Amniotic epithelial cell (primary cell): ENCODE measurements at regions not wholly inside any gene's neighbourhood (a gene's known extent, or its start where the extent isn't known, plus 50 kb on each side); places are given as distances from the start of the nearest gene placed in this dataset.
"Not testable (repeated sequence)": the region's sequence is repeated elsewhere in the genome, so short reads cannot be mapped to it uniquely, and the experiment has no call there.

Source experiments
- DNase-seq: peaks from one replicate; pipeline ENCODE4 v3.0.0-alpha.2; 2010; ENCODE audit warnings: low read depth

DNA sequence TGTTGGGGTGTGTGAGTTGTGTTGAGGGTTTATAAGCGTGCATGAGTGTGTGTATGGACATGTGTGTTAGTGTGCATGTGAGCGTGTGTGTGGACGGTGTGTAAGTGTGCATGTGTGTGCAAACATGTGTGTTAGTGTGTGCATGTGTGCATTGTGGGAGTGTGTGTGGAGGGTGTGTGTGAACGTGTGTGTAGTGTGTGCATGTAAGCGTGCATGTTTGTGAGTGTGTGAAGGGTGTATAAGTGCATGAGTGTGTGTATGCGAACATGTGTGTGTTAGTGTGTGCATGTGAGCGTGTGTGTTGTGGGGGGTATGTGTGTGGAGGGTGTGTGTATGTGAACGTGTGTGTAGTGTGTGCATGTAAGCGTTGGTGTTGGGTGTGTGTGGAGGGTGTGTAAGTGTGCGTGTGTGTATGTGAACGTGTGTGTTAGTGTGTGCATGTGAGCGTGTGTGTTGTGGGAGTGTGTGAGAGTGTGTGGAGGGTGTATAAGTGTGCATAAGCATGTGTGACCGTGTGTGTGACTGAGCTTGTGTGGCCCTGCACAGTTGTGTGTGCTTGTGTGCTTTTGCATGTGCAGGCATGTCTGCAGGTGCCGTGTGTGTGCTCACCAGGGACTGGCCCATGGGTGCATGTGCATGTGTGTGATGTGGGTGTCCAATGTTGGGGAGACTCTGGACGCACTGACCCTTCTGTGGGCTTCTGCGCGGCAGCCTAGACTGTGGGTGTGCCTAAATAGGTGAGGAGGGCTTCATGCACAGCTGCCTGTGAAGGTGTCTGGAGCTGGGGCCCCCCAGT is 866.2 kb downstream of the TBC1D22A start:
- peak; percentile 1 for DNase-seq

DNA sequence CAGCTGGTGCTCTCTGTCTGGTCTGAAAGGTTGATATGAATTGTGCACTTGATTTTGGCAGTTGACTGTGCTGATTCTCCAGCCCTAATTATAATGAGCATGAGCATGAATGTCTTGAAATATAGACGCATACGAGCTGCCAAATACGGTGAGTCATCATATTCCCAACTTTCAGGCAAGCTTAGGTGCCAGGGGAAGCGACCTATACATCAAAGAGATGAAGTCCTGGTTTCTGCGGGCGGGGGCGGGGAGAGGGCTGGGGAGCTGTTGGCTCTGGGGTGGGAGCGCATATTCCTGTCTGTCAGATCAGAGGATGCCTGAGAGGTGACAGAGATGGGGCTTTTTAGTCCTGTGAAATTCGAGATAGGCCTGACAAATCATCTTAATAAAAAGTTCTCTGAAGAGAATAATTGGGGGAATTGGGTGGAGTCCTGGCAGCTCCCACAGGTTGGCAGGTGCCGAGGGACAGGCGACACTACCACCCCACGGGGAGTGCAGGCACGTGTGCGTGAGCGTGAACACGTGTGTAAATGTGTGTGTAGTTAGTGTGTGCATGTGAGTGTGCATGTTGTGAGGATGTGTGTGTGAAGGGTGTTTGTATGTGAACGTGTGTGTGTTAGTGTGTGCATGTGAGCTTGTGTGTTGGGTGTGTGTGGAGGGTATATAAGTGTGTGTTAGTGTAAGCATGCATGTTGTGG is 865.3 kb downstream of the TBC1D22A start:
- no peak for DNase-seq

DNA sequence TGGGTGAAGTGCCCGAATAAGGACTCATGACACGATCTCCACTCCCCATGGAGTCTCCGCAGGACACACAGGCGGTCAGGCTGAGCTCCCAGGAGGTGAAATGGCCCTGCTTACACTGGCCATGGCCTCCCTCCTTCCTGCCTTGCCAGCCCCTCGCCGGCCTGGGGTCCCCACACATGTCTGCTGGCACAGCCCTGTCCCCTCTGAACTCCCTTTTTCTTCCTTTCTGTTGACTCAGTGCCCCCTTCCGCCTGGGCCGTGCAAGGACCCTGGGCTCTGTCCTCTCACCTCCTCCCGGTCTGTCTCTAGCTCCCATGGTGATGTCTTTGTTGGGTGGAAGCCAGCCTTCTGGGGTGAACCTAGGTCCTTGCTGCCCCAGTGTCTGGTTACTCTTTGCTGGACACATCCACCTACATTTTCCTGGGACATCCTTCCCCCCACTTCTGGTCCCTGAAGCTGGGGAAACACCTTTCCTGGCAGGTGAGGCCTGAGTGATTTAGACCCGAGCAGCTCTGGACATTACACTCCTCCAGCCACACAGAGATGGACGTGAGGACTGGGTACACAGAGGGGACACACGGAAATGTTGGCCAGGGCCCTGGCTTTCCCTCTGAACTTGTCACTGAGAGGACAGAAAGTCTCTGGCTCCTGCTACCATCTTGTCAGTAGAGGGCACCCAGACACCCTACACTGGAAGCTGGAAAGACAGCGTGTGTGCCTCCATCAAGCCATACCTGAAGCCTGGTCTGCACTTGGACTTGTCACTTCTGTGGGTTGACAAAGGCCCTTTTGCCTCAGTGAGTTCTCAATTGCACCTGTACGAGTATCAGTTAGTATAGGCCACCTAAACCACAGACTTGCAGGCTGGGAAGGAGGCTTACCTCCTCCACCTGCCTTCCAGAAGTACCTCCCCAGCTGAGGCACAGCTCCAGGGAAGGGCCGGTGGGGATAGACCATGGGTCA is 864.3 kb downstream of the TBC1D22A start:
- DNase-seq = no peak

DNA sequence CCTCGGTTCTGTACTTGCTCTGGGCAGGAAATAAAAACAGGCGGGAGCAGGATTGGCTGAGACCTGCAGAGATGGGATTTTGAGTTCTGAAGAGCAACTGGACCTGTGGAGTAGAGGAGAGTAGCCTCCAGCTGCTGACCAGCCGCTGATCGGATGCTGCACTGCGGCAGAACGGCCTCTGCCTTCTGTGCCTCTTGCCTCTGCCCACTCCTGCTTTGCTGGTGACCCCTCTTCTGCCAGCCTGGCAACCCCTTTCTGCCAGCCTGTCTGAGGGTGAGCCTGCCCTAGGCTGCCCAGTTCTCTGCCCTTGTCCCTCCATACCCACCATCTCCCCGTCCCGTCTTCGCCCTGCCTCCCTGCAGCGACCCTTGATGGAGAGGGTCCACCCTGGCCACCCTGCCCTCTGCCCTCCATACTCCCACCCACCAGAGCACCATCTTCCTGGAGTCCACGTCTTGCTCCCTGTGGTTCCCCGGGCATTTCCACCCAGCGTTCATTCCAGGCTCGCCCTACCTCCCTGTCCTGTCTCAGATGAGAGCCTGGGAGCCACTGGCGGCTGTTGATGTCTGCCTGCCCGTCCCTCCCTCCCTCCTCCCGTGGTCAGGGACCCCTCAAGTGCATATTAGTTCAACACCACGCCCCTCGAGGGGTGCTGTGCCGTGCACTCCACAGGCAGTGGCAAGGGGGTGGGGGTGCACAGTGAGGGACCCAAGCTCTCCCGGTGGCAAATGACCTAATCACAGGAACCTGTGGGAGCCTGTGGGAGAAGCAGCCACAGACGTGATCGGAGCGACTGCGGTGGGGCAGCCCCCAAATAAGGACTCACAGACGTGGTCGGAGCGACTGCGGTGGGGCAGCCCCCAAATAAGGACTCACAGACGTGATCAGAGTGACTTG is 863.3 kb downstream of the TBC1D22A start:
- no peak for DNase-seq

DNA sequence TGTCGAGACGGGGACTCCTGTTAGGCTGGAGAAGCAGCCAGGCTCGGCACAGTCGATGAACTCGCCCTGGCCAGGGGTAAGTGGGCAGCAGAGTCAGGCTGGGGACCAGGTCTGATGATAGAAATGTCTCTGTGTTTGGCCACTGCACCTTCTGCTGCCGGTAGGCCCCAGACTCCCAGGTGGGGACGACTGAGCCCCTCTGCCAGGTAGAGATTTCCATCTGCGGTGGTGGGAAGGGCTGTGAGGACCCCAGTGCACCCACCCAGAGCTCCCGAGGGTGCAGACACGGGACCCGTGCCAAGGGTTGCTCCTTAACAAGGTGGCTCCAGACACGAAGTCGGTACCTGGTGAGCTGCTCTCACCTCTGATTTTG is 862.5 kb downstream of the TBC1D22A start:
- no peak for DNase-seq

DNA sequence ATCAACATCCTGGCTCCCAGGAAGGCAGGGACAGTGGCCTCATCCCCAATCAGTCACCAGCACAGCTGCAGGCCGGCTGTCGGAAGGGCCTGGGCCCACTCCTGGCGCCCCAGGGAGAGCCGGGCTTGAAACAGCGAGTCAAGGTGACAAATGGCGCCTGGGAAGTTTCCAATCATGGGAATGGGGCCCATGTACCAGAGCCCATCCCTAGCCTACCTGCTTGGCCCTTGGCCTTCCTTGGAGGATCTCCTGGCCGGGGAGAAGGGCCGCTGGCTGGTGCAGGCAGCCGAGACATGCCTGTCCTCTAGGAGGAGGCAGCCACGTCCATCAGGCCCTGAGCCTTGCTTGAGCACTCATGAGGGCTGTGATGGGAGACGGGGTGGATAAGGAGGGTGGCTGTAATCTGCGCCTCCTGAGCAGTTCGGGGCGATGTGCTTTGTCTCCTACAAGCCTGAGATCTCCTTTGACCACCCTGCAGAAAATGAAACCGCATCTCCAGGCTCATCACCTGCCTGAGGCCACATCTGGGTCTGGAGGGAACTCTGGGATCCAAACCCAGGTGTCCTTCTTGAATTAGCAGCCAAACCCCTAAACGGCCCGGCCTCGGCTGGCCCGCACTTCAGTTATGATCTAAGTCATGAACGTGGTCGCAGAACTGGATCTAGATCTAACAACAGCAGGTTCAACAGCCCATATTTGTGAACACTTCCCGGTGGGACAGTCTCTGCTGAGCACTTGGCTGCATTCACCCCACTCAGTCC is 862.0 kb downstream of the TBC1D22A start:
- DNase-seq = no peak

DNA sequence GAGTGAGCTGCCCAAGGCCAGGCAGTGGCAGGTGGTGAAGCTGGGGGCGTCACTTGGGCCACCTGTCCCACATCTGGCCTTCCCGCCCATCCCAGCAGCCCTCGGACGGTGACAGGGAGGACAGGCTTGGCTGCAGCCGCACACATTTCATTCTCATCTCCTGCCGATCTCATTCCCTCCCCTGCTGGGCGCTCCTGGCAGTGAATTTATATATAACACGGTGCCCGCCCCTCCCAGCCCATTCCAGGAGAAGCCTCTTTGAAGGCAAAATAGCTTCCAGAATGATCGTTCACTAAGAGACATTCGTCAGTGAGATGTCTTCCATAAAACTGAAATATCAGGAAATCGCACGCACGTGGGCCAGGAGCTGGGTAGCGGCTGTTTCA is 861.3 kb downstream of the TBC1D22A start:
- DNase-seq = no peak

DNA sequence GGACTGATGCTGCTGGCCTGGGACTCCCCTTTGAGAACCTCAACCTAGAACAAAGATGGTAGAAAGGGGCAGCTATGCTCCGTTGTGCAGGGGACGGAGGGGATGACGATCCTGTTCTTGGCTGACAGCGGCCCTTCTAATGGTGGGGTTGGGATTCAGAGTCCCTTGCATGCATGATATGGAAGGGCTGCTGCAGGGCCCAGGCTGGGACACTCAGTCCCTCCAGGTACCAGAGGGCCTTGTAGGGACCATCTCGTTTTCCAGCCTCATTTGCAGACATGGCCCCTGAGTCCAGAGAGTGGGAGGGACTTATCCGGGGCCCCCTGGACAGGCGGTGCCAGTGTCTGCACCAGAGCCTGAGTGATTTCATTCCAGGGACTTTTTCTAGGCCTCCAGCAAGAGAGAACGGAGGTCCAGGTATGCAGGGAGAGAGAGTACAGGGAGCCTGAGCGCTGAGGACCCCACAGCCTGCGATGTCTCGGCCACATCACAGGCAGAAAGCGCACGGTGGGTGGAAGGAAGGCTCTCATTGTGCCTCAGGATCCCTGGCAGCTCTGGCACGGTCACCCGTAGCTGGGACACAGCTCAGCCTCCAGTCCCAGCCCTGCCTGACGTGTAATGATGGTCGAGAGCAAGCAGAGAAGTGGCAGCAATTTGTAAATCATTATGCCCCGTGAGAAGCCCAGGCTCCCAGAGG is 860.8 kb downstream of the TBC1D22A start:
- DNase-seq = no peak

DNA sequence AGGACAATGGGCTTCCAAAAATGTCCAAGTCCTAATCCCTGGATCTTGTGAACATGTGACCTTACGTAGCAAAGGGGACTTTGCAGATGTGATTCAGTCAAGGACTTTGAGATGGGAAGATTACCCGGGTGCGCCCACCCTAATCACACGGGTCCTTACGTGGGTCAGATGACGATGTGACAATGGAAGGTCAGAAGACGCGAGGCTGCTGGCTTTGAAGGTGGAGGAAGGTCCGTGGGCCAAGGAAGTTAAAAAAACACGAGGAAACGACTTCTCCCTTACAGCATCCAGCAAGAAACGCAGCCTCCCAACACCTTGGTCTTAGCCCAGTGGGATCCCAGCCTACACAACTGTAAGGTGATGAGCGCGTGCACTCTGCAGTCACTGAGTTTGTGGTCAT is 860.1 kb downstream of the TBC1D22A start:
- DNase-seq = no peak

DNA sequence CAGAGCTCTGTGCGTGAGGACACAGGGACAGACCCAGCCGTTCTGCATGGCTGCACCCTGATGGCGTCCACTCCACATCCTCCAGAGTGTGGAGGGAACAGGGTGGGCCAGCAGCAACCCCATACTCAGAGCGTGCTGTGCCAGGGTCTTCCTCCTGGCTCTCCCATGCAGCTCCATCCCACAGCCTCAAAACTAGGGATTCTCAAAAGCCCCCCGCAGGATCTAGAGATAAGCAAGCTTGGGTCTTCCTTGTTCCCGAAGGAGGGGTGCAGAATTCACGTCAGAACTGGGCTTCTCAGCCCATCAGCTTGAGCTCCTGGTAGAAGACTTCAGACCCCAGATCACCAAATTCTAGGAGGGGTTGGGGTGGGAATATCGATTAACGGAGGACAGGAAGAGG is 858.8 kb downstream of the TBC1D22A start:
- no peak for DNase-seq

DNA sequence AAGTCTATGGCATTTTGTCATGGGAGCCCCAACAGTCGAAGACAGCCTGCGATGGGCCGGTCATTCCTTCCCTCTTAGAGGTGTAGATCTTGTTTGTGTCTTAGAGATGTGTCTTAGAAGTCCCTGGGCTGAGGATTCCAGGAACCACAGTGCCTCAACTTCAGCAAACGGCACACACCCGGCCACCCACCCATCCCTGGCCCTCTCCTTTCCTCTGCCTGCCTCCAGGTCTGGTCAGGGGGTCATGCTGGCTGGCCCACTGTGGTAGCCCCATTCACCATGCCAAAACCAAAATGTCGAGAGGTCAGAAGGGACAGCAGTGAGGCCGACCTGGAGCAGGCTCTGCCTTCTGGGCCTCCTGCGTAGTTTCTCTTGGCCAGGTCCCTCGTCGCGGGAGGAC is 857.9 kb downstream of the TBC1D22A start:
- no peak for DNase-seq

DNA sequence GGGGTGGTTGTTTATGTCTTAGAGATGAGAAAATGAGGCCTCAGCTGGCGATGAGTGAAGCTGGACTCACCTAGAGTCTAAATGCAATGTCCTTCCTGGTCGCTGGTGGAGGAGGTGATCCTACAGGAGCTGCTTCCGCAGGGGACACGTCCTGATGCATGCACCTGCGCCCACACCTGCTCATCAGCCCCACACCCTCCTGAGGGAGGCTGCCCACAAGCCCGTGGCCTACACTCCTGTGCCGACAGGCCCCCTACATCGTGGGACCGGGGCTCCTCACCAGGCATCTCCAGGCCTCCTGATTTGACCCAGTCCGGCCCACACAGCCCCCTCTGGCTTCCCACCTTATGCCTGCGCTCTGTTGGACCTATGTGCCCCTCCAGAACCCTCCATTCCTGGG is 857.2 kb downstream of the TBC1D22A start:
- DNase-seq = no peak

DNA sequence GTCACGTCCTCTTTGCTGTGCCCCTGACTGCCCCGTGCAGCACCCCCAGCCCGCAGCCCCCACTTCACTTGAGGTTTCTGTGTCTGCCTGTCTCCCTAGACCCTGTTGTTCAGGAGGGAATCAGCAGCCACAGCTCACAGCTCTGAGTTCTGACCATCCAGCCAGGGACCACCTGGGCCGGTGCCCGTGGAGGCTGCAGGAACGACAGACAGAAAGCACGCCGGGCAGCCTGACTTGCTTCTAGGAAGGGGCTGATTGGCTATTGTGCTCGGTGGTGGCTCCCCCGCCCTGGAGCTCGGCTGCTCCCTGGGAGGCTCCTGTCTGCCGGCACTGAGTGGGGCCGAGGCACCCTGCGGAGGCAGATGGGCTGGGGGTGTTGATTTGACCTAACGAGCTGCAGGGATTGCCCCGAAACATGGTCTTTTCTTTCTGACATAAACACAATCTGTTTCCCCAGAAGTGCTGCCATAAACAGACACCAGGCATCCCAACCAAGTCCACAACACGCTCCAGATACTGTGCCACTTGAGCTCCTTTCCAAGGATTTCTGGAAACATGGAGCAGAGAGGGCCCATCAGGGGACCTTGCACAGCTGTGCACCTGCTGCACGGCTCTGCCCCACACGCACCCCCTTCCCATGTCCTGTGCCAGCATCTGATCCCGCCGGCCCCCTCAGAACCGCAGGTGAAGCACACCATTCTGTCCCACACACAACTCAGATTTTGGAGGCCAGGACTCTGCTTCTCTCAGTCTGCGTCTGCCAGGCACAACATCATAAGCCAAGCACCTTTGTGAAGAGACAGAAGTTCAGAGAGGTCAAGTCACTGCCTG is 855.9 kb downstream of the TBC1D22A start:
- DNase-seq = no peak

DNA sequence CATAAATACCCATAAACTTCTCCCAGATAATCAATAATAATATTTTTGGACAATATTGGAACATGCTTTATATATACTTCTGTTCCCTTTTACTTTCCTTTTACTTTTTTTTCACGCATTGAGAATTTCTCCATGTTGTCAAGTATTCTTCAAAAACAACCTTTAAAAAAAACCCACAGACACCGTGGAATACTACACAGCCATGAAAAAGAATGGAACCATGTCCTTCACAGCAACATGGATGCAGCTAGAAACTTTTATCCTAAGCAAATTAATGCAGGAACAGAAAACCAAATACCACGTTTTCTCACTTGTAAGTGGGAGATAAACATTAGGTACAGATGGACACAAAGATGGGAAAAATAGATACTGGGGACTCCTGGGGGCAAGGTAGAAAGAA is 854.7 kb downstream of the TBC1D22A start:
- no peak for DNase-seq

DNA sequence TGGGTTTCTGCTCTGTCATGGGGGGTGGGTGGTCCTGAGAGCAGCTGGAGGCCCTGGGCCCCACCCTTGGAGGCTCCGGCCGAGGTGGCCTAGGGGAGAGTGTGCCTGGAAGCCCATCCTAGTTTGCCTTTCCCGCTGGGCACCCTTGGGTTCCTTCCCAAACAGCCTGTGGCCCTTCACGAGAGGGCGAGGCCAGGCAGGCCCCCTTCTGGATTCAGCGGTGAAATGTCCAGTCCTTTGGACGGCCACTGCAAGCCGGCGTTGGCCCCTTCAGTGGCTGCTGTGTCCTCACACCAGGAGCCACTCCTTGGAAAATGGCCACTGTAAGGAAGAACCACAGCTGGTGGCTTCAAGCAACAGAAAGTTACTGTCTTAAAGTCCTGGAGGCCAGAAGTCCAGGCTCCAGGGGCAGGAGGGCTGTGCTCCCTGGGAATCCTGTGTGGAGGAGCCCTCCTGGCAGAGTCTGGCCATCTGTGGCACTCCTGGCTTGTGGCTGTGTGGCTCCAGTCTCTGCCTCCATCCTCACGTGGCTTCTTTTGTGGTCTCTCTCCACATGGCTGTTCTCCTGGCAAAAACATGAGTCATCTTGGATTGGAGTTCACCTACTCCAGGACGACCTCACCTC is 854.1 kb downstream of the TBC1D22A start:
- DNase-seq = no peak

DNA sequence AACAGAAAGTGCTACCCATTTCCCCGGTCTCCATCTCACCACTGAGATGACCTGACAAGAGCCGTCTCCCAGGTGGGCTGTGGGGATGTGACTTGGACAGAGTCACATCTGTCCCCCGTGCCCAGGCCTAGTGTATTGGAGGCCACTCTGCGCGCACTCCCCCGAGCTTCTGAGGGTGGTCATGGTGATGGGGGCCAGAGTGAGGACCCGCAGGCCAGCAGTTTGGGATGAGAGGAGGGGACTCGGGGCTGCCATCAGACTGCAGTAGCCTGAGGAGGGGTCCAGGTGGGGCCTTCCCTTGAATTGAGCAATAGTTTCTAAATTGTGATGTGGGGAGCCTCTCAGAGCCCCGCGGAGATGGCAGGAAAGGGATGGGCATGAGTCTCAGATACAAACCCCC is 852.6 kb downstream of the TBC1D22A start:
- no peak for DNase-seq

DNA sequence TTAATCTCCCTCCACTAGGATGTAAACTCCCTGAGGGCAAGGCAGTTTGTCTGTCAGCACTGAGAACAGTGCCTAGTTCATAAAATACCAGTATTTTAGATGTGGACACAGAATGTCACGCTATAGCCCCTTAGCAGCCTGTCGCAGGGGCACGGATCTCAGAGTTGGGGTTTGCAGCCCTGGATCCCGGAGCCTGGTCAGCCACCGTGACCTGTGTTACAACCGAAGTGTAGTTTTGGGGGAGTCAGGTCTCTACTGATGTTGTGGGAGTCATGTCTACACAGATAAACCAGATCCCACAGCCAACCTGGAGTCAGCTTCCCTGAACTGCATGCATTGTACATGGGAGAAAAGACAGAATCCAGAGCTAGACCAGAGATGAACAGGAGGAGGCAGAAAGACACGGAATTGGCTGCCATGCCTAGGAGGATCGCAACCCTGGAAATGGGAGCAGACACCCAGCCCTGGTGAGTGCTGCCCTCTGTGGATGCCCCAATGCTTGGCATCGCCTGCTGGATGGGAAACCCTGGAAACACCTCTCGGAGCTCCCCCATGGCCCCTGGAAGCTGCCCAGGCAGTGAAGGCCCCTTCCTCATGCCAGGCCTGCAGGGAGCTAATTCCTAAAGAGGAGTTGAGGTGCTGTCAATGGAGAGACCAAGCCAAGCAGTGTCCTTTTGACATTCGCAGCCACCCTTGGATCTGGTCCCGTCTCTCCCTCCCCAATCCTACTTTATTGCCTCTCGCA is 851.3 kb downstream of the TBC1D22A start:
- no peak for DNase-seq

DNA sequence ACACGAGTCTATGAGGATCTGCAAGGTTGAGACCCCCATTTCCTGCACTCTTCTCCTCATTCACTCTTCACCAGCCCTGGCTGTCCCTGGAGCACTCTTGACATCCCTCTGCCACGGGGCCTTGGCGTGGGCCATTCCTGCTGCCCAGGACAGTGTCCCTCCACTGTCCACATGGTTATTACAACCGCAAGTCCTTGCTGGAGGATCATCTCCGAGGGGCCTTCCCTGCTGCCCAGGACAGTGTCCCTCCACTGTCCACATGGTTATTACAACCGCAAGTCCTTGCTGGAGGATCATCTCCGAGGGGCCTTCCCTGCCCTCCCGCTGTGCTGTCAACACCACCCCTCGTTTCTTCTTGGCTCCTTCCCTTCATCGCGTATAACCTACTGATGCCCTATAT is 850.7 kb downstream of the TBC1D22A start:
- DNase-seq = not testable (repeated sequence)
